ENCODE measurements at regions not wholly inside any gene's neighbourhood (a gene's known extent, or its start where the extent isn't known, plus 50 kb on each side); places are given as distances from the start of the nearest gene placed in this dataset.

DNA sequence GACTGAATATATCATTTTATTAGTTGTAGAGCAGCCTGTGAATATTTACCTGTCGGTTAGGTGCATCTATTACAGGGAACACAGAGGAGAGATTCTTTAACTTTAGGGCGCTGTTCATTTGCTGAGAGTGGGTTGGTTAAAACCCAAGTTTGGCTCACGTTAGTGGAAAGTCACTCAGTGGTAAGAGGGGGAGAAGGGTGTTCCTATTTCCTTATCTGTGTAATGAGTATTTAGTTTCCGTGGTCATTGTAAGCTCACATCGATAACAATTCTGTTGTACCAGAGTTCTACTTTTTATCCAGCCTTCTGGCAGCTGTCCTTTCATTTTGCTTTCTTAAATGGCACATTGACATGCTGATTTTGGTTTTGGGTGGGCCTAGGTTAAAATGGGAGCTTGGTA, 773.2 kb upstream of the ADAMTS5 start:
- Histone ChIP-seq H3K4me1 (replicated peaks in 1 of 2; ENCODE audit: control insufficient read depth in 2 of 2, insufficient read depth in 2 of 2, low read length in 2 of 2) (no peaks in the 10 kb centered on the region), H3K9me1 (ENCODE audit: control insufficient read depth, insufficient read depth, low read length) (no peaks in the 10 kb centered on the region), H3K9ac (ENCODE audit: insufficient read depth in 1 of 2, low read depth in 2 of 2, low read length in 2 of 2) (no peak overlapping the region), H3K27ac (ENCODE audit: extremely low read depth, low read depth, low read length) (no peak overlapping the region), H3K9me3 (replicated peaks; ENCODE audit: control insufficient read depth, insufficient read depth, low read depth, low read length) (no peaks in the 10 kb centered on the region; the same call in 1 of the 2 replicates), H3K79me2 (ENCODE audit: control insufficient read depth, insufficient read depth, low read length) (no peaks in the 10 kb centered on the region), H3K4me2 (ENCODE audit: insufficient read depth, low read length) (no peak overlapping the region), H3K36me3 (ENCODE audit: control insufficient read depth, insufficient read depth, low read length) (no peaks in the 10 kb centered on the region), H3K4me3 (no peak overlapping the region), H4K20me1 (replicated peaks; ENCODE audit: control insufficient read depth, insufficient read depth, low read length) (no peaks in the 10 kb centered on the region), H3K27me3 (ENCODE audit: control insufficient read depth in 2 of 2, insufficient read depth in 2 of 2, low read length in 2 of 2) (no peaks in the 10 kb centered on the region), H2AFZ (ENCODE audit: low read depth, low read length) (no peak overlapping the region)
- 0% methylated on average over 5 of the region's 5 CpGs for WGBS (ENCODE audit: insufficient coverage, low coverage, missing lambda C conversion rate)
- TF ChIP-seq ZNF146 (CRISPR knock-in tag; IDR thresholded peaks at IDR 0.05; ENCODE audit: unreplicated experiment) (no peak), ZNF165 (CRISPR knock-in tag; IDR thresholded peaks at IDR 0.05; ENCODE audit: borderline replicate concordance) (no peak), FUS (optimal IDR thresholded peaks at IDR 0.05; ENCODE audit: low read depth, low read length) (no peak), ZNF408 (CRISPR knock-in tag; IDR thresholded peaks at IDR 0.05; ENCODE audit: low read depth) (no peak), TCF7L2 (IDR thresholded peaks at IDR 0.05; ENCODE audit: low read depth, low read length) (no peak), MTF1 (CRISPR knock-in tag; IDR thresholded peaks at IDR 0.05; ENCODE audit: borderline replicate concordance) (no peak), SPI1 (IDR thresholded peaks at IDR 0.05; ENCODE audit: borderline replicate concordance, low read depth, low read length) (no peak), ZNF274 (IDR thresholded peaks at IDR 0.05; ENCODE audit: borderline replicate concordance, low read depth, low read length) (no peak), ZNF695 (CRISPR knock-in tag; IDR thresholded peaks at IDR 0.05) (no peak), DIDO1 (tag; IDR thresholded peaks at IDR 0.05; ENCODE audit: low read depth) (no peak), HNRNPH1 (optimal IDR thresholded peaks at IDR 0.05; ENCODE audit: low read depth, low read length) (no peak), MXI1 (IDR thresholded peaks at IDR 0.05; ENCODE audit: low read depth, low read length) (no peak), TBL1XR1 (IDR thresholded peaks at IDR 0.05; ENCODE audit: low read length in 2 of 2) (no peak), XRCC4 (IDR thresholded peaks at IDR 0.05; ENCODE audit: extremely low read depth, insufficient read depth, insufficient read length) (no peak), ZNF778 (CRISPR knock-in tag; IDR thresholded peaks at IDR 0.05) (no peak)
- TF ChIP-seq, protein P1, sequence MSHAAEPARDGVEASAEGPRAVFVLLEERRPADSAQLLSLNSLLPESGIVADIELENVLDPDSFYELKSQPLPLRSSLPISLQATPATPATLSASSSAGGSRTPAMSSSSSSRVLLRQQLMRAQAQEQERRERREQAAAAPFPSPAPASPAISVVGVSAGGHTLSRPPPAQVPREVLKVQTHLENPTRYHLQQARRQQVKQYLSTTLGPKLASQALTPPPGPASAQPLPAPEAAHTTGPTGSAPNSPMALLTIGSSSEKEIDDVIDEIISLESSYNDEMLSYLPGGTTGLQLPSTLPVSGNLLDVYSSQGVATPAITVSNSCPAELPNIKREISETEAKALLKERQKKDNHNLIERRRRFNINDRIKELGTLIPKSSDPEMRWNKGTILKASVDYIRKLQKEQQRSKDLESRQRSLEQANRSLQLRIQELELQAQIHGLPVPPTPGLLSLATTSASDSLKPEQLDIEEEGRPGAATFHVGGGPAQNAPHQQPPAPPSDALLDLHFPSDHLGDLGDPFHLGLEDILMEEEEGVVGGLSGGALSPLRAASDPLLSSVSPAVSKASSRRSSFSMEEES (CRISPR knock-in tag; IDR thresholded peaks at IDR 0.05) = no peak
- TF ChIP-seq, protein P2, sequence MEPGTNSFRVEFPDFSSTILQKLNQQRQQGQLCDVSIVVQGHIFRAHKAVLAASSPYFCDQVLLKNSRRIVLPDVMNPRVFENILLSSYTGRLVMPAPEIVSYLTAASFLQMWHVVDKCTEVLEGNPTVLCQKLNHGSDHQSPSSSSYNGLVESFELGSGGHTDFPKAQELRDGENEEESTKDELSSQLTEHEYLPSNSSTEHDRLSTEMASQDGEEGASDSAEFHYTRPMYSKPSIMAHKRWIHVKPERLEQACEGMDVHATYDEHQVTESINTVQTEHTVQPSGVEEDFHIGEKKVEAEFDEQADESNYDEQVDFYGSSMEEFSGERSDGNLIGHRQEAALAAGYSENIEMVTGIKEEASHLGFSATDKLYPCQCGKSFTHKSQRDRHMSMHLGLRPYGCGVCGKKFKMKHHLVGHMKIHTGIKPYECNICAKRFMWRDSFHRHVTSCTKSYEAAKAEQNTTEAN (CRISPR knock-in tag; IDR thresholded peaks at IDR 0.05) = no peak
- TF ChIP-seq, protein P3, sequence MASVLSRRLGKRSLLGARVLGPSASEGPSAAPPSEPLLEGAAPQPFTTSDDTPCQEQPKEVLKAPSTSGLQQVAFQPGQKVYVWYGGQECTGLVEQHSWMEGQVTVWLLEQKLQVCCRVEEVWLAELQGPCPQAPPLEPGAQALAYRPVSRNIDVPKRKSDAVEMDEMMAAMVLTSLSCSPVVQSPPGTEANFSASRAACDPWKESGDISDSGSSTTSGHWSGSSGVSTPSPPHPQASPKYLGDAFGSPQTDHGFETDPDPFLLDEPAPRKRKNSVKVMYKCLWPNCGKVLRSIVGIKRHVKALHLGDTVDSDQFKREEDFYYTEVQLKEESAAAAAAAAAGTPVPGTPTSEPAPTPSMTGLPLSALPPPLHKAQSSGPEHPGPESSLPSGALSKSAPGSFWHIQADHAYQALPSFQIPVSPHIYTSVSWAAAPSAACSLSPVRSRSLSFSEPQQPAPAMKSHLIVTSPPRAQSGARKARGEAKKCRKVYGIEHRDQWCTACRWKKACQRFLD (CRISPR knock-in tag; IDR thresholded peaks at IDR 0.05) = no peak
- CTCF ChIA-PET (ENCODE audit: low intra/inter-chr PET ratio) = no interaction called here
- in situ Hi-C loops (cut with MboI) (no loop called here), intact Hi-C loops (cut with micrococcal nuclease) (no loop called here)
- DNase-seq (ENCODE audit: extremely low read depth in 1 of 4, low spot score in 3 of 4) = no peak
- no TSS peak for BruUV-seq (replicated peaks)
- POLR2A ChIA-PET = no interaction called here
- no peak for FAIRE-seq
- ATAC-seq = no peak
